GM19035 (cell line): ENCODE measurements at regions not wholly inside any gene's neighbourhood (a gene's known extent, or its start where the extent isn't known, plus 50 kb on each side); places are given as distances from the start of the nearest gene placed in this dataset.
"Not testable (repeated sequence)": the region's sequence is repeated elsewhere in the genome, so short reads cannot be mapped to it uniquely, and the experiment has no call there.

ENCODE experiments used
- ATAC-seq: cut with Tn5 transposase; IDR thresholded peaks from one replicate; pipeline ENCODE4 v1.9.1; 2021; ENCODE audit not compliant: unreplicated experiment

DNA sequence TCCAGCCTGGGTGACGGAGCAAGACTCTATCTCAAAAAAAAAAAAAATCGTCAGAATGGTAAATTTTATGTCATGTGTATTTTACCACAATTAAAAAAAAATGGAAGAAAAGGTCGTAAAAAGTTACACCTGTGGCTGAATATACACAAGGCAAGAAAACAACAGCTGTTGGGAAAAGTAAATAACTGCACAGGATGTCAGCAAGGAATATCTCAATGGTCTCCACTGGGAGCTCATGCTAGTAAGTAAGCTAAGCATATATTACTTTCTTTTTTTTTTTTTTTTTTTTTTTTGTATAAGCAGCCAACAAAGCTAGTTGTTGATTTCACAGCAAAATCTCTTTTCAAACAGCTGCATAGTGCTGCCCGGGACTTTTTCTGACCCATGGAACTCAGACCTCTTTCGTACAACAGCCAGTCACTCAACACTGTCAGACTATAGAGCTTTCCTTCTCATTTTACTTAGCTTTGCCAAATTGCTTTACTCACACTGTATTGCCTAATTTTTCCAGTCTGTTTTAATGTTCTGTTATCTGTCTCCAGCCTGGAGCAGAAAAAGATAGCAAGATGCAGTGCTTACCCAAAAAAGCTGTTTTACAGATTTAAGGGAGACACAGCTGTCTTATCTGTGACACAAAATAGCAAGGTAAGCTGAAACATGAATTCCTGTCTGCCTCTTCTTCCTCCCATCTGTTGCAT, 175.9 kb downstream of the ENC1 start:
- no peak for ATAC-seq

DNA sequence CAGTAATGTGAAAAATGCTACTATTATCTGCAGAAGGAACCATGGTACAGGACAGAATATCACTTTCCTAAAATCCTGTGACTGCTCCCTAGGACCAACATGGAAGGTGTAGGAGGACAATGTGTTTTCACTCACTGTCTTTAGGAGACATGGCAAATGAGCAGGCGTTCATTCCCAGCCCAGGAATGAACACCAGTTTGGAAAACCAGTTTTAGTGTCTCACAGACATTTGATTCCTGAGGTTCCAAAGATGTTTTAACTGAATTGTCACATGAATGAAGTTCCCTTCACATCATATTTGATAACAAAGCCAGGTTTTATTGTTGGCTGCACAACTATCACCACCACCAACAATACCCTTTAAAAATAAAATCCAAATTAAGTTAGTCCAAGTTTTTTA, 178.2 kb downstream of the ENC1 start:
- no peak for ATAC-seq

DNA sequence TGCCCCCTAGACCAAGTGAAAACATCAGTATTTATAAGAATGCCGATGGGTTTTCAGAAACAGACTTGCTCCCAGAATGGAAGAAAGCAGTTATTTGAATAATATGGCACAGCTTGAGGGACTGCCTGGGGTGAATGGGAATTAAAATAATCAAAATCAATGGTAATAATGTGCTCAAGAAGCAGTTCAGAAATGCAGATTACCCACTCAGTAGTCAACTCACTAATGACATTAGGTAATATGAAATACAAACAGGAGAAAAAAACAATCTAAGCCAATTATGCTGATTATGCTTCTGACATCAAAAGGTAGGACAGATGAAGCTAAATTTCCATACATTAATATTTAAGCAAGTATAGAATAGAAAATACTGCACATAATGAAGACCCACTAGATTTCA, 179.3 kb downstream of the ENC1 start:
- no peak for ATAC-seq

DNA sequence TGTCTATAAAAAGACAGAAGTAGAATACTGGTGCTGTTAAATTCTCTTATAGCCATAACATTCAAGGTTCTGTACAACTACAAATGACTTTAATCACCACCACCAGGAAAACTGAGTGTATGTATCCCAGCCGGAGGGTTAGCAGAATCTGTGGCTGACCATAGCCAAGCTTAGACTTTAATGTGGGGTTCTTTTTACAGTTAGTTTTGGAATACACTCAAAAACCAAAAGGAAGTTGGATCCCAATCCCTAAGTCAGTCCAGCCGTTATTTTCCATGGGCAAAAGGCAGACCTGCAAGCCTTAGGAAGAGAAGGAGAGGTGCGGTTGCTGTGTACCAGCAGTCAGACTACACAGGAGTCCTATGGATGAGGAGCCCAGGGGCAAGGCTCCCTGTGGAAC, 179.8 kb downstream of the ENC1 start:
- no peak for ATAC-seq

DNA sequence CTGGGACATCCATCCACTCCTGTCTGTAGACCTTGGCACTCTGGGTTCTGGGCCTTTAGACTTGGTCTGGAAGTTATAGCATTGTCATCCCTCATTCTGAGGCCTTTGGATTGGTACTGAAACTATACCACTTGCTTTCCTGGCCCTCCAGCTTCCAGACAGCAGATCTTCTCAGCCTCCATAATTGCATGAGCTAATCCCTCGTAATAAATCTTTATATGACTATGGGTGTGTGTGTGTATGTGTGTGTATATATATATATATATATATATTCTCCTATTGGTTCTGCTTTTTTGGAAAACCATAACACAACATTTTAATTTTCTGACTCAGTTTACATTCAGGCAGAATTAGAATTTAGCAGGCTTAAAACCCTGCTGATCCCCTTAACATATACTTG, 180.5 kb downstream of the ENC1 start:
- ATAC-seq = no peak

DNA sequence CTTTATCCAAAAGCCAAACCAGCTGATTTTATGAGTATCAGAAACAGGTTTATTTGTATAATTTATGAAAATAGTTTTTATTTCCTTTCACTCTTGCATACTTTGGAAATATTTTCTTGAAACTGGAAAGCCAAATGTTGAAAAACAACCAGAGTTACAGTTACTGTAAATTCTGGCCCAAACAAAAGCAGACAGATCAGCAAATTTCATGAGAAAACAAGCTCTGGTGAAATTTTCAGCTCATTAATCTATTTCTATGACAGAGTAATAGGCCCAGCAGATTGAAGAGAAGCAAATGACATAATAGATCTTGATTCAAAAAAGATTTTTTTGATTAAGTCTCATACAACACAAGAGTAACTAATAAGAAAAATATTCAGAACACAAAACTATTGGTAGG, 182.7 kb downstream of the ENC1 start:
- no peak for ATAC-seq

DNA sequence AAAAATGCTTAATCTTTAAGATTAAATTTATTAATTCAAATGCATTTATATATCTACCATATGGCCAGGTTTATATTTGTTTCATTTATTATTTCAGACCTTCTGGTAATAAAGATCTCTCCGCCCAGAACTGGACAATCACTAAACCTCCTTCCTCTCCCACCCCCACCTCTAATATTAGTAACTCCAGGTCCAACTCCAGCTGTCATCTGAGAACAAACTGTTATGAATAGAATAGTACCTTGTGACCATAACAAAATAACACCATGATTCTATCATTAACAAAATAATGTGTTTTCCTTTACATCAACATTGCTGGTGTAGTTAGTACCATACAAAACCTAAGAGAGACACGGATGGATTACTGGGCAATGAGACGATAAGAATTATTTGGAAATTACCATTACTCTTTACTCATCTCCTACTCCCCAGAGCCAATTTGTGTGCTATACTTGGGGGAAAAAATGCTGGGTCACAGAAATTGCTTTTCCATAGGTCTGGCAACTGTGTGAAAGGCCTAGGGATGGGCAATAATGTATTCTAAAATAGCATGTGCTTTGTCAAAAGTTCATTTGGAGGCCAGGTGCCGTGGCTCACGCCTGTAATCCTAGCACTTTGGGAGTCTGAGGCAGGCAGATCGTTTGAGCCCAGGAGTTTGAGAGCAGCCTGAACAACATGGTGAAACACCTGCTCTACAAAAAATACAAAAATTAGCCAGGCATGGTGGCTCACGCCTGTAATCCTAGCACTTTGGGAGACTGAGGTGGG, 186.1 kb downstream of the ENC1 start:
- no peak for ATAC-seq

DNA sequence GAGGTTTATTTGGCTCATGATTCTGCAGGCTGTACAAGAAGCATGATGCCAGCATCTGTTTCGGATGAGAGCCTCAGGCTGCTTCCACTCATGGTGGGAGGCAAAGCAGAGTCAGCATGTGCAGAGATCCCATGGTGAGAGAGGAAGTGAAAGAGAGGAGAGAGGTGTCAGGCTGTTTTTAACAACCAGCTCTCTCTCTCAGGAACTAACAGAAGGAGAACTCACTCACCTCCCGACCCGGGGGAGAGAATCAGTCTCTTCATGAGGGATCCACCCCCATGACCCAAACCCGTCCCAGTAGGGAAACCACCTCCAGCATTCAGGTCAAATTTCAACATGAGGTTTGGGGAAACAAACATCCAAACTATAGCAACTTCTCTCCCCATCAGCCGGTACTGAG, 187.7 kb downstream of the ENC1 start:
- ATAC-seq = no peak

DNA sequence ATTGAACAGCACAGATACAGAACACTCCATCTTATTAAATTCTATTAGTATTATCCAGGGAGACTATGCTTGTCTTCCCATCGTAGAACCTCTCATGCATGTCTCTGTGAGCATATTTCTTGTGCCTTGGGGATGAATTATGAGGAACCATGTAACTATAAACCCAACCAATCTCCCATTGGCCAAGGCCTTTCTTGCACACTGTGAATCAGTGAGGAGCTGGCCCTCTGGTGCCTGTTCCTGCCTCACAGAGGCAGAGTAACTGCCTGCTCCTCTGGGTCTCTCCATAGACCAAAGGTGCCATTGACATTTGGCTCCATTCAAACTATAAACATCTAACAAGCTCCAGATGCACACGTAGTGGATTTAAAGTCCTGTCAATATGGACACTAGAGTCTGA, 190.4 kb downstream of the ENC1 start:
- no peak for ATAC-seq

DNA sequence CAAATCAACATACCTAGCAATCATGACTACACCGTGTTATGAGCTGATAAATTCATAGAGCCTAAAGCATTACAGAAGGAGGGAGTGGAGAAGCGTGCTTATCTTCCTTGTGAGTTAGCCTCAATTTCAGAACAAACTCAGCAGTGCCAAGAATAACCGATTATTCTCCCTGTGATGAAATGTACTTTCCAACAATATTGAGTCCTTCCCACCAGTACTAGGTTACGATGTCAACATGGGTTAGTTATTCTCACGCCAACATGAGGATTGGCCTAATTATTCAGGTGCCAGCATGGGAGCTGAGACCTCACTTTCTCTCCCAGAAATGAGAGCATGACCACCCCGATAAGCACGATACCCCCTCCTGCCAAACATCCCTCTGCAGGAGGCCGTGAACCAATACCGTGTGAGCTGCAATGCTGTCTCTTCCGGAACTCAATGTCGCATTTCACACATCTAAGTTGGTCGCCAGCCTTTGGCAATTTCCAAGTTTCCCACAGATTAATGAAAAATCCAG, 193.7 kb downstream of the ENC1 start:
- no peak for ATAC-seq

DNA sequence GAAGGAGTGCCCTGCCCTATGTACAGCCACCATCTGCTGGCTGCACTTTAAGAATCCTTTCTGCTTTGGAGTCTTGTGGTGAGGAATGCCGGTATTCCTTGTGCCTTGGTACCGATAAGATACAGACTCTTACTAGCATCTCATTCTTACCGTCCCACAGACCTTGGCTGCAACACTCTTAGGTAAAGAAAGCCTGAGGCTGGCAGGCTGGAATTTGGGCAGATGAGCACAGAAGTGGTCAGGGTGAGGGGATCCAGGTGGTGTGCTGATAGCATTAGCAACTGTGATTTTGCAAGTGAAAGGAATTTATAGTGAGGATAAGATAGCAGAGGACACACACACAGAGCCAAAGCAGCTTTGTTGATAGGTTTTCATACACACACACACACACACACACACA, 198.1 kb downstream of the ENC1 start:
- no peak for ATAC-seq

DNA sequence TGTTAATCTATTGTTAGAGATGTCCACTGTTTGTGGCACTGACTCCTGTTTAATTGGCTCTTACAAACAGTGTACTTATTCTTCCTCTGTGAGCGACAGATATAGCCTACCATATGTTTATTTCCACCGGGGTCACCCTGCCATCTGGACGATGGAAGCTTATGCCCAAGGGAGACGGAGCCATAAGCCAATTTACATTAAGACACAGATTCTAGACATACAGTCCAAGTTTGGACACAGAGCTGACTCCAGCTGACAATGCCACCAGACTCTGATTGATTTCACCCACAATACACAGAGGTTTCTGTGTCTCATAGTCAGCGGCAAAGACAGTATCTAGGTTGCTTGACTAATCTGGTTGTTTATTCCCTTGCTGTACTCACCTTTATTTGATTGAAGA, 198.9 kb downstream of the ENC1 start:
- ATAC-seq = no peak

DNA sequence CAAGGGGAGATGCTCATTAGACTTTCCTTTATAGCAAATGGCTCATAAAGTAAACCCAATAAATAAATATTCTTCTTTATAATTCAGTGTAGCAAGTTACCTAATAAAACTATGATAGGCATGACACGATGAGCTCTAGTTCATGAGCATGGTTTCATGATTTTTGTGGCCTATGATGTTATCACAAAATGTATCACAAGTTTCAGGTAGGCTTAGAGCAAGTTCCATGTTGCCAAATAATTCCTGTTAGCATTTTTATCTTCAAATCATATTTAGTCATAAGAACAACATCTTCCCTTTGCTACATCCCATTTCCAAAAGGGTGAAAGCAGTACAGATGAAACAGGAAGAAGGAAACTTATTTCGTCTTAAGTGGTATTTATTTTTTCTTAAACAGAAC, 200.2 kb downstream of the ENC1 start:
- no peak for ATAC-seq

DNA sequence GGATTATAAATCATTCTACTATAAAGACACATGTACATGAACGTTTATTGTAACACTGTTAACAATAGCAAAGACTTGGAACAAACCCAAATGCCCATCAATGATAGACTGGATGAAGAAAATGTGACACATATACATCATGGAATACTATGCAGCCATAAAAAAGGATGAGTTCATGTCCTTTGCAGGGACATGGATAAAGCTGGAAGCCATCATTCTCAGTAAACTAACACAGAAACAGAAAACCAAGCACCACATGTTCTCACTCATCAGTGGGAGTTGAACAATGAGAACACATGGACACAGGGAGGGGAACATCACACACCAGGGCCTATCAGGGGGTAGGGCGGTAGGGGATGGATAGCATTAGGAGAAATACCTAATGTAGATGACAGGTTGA, 202.7 kb downstream of the ENC1 start:
- not testable (repeated sequence) for ATAC-seq

DNA sequence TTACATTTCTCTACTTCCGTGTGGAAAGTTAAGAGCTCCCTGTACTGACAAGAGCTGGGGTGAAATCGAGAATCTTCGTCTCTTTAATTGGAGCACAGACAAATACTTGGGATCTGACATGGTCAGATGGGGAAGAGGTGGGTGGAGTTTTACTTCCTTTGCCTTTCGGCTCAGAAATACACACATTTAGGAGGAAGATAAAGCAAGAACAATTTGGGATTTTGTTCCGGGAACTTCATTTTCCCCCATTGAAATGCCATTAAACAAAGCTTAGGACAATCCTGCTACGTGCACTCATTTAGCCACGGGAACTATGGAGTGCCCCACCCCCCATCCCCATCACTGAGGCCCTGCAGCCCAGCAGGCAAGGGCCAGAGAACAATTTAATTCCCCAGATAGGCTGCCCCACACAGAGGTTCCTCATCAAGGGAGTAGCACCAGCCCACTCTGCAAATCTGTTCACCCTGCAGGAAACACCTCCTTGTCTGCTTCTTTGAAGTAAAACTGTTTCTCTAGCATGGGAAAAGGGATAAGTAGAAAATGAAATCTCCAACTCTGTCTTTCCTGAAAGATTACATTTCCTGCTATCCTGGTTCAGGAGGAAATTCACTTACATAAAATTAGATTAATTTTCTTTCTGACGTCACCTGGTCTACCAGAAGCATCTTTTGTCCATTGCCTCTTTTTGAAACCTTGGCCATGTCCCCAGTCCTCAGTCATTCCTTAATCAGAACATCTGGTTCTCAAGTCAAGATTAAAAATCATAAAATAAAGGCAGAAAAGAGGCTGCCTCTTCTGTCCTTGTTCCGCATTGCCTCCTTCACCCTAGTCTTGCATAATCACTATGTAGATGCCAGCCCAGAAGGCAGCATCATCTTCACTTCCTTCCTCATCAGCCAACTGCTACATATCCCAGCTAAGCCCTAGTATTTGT, 206.4 kb downstream of the ENC1 start:
- ATAC-seq = no peak

DNA sequence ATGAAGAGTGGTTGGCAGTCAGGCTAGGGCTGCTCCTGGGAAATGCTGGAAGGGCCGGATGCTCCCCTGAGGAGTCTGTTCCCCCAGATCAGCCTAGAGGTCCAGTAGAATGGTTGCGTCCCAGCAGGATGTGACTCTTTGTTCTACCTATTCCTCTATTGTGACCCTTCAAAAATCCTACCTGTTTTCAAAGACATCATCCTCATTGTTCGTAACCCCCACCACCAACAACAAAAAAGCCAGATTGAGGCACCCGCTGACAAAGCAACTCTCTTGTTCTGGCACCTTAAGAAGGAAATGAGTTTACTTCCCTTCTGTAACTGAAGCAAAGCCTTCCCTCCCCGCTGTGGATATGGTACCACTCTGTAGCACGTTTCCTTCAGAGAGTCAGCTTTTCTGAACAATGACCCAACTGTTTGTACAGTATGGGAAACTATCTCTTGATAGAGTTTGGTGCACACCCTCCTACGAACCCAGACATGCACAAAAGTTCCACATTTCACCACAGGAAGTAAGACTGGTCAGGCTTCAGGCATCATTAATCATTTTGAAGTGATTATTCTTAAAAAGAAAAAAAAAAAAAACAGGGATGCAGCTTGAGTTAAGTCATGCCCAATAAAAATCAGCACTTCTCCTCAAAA, 207.2 kb downstream of the ENC1 start:
- no peak for ATAC-seq

DNA sequence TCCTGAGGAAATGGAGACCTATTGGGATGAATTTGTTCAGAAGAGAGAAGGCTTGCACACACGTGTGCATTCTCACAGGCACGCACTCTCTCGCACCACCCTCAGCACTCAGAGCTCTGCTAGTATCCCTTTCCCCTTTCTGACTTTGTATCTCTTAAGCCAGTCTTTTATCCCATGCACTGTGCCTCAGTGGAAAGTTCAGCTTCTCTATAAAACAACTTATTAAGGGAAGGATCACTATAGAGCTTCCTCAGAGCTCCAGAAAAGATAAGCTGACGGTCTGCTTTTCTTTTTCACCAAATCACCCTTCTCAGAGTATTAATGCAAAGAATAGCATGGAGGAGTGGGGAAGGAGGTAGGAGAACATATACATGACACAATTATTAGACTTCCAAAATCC, 207.8 kb downstream of the ENC1 start:
- no peak for ATAC-seq

DNA sequence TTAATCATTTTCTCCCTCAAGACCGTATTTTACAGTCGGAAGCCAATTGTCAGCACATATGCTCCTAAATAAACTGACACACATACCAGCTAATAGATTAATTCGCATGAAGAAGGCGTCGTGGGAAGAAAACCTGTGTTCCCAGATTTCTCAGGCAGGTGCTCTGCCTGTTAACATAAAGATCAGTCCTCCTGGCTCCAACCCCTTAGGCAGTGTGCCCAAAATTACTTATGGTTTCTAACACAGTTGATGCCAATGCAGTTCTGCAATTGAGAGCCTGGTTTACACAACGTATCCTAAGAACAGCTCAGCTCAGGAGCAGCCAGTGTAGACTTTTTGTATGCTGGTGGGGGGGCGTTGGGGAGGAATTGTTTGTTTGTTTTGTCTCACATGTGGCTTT, 208.3 kb downstream of the ENC1 start:
- no peak for ATAC-seq

DNA sequence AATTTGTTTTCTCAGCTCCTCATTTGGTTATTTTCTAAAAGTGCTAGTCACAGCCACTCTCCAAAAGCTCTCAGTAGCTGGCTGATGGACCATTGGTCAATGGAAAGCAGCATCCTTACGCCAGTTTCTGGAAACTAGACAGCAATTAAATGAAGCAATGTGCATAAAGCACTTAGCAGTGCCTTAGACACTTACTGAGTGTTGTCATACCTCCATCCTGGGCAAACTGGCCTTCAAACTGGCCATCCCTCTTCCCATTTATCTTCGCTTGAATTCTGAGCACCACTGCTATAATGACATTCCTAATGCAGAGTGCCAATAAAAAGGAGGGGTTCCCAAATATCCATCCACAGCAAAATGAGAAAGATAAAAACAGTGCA, 209.2 kb downstream of the ENC1 start:
- ATAC-seq = no peak

DNA sequence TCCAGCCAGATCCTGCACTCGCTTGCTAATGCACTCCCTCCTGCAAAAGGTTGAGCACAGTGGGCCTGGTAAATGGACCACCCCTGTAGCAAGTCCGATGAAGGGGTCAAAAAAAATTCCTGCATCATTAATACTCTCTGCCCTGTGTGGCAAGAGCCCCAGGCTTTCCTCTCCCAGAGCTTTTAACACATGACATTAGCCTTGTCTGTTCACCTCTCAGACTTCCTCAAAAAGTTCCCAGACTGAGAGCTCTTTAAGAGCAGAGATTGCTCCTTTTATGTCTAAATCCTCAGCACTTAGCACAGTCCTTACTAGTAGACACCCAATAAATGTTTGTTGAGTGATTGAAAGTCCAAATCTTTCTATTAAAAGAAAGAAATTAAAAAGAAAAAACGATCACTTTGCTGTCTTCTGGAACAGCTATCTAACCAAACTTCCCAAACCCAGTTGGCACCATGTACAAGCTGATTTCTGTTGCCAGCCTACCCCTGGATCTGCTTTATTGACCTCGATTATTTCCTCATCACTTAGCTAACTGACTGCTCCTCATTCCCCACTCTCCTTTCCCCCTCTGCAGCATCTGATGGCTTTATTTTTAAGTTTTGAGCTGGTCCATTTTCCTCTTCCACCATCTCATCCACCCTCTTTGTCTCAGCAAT, 209.8 kb downstream of the ENC1 start:
- no peak for ATAC-seq

DNA sequence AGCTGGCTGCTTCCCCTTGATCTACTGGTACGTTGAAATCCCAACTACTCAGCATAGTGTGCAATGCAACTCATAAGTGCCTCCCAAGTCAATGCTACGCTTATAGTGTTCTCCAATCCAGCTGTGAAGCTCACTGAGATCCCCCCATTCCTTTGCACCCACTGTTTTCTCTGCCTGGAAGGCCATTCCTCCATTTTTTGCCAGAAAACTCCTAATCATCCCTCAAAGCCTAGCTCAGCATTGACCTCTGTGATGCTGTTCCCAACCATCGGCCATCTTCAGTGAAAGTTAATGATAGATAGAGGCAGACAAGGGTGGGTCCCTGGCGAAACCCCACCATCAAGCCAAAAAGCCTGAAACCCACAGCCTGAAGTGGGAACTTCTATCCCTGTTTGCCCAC, 211.0 kb downstream of the ENC1 start:
- ATAC-seq = no peak
